ENCODE measurements at regions not wholly inside any gene's neighbourhood (a gene's known extent, or its start where the extent isn't known, plus 50 kb on each side); places are given as distances from the start of the nearest gene placed in this dataset.

GRCh38 chrX:38982370-38982769 lies 181.1 kb downstream of the MID1IP1 start:
- FAIRE-seq, result no peak
- no peak overlapping the region for H2AFZ ChIP-seq (ENCODE audit: control insufficient read depth, low read length)
- no peaks in the 10 kb centered on the region for H3K9me3 ChIP-seq (ENCODE audit: control insufficient read depth, low read depth, low read length)
- H3K4me1 ChIP-seq (ENCODE audit: control insufficient read depth, extremely low read depth, insufficient read depth, low read length), result no peaks in the 10 kb centered on the region
- no peak overlapping the region for H3K4me2 ChIP-seq (ENCODE audit: control insufficient read depth, extremely low read depth, insufficient read depth, low read depth, low read length)
- dilution Hi-C loops (cut with MboI; ENCODE audit: extremely low pct_ligation_motif_present, low sequenced_read_pairs), result no loop called here
- no peaks in the 10 kb centered on the region for H3K79me2 ChIP-seq (ENCODE audit: control insufficient read depth, insufficient read depth, low read length)
- no peaks in the 10 kb centered on the region for H3K27me3 ChIP-seq (ENCODE audit: control insufficient read depth, extremely low read depth, insufficient read depth, low read length)
- TF ChIP-seq EZH2 (IDR thresholded peaks at IDR 0.05; ENCODE audit: low read length) (no peak), CTCF (optimal IDR thresholded peaks at IDR 0.05 in 1 of 3, IDR thresholded peaks at IDR 0.05 in 1 of 3, conservative IDR thresholded peaks at IDR 0.05 in 1 of 3; ENCODE audit: extremely low read depth in 1 of 3, insufficient read depth in 2 of 3, low read length in 3 of 3) (no peak)
- H3K9me1 ChIP-seq (ENCODE audit: control insufficient read depth, extremely low read depth, insufficient read depth, low read length), result no peaks in the 10 kb centered on the region
- no peak overlapping the region for H3K9ac ChIP-seq (ENCODE audit: control insufficient read depth, extremely low read depth, insufficient read depth, low read length)
- H3K4me3 ChIP-seq (ENCODE audit: control insufficient read depth in 2 of 3, extremely low read depth in 1 of 3, insufficient read depth in 2 of 3, low read depth in 1 of 3, low read length in 3 of 3), result no peak overlapping the region
- H3K27ac ChIP-seq (ENCODE audit: control insufficient read depth, insufficient read depth, low read length), result no peak overlapping the region
- DNase-seq (ENCODE audit: low read depth, low spot score), result no peak
- no peaks in the 10 kb centered on the region for H3K36me3 ChIP-seq (ENCODE audit: control insufficient read depth in 2 of 2, extremely low read depth in 1 of 2, insufficient read depth in 2 of 2, low read length in 2 of 2)
- H4K20me1 ChIP-seq (ENCODE audit: control insufficient read depth, extremely low read depth, insufficient read depth, low read length), result no peaks in the 10 kb centered on the region

- Histone ChIP-seq H3K9ac (ENCODE audit: control insufficient read depth, extremely low read depth, insufficient read depth, low read length) (no peak overlapping the region), H3K79me2 (ENCODE audit: control insufficient read depth, insufficient read depth, low read length) (no peaks in the 10 kb centered on the region), H3K27ac (ENCODE audit: control insufficient read depth, insufficient read depth, low read length) (no peak overlapping the region), H2AFZ (ENCODE audit: control insufficient read depth, low read length) (no peak overlapping the region), H4K20me1 (ENCODE audit: control insufficient read depth, extremely low read depth, insufficient read depth, low read length) (no peaks in the 10 kb centered on the region), H3K9me3 (ENCODE audit: control insufficient read depth, low read depth, low read length) (no peaks in the 10 kb centered on the region), H3K36me3 (ENCODE audit: control insufficient read depth in 2 of 2, extremely low read depth in 1 of 2, insufficient read depth in 2 of 2, low read length in 2 of 2) (no peaks in the 10 kb centered on the region), H3K9me1 (ENCODE audit: control insufficient read depth, extremely low read depth, insufficient read depth, low read length) (no peaks in the 10 kb centered on the region), H3K27me3 (ENCODE audit: control insufficient read depth, extremely low read depth, insufficient read depth, low read length) (no peaks in the 10 kb centered on the region), H3K4me2 (ENCODE audit: control insufficient read depth, extremely low read depth, insufficient read depth, low read depth, low read length) (no peak overlapping the region), H3K4me1 (ENCODE audit: control insufficient read depth, extremely low read depth, insufficient read depth, low read length) (no peaks in the 10 kb centered on the region), H3K4me3 (ENCODE audit: control insufficient read depth in 2 of 3, extremely low read depth in 1 of 3, insufficient read depth in 2 of 3, low read depth in 1 of 3, low read length in 3 of 3) (no peak overlapping the region)
- no peak for FAIRE-seq
- dilution Hi-C loops (cut with MboI; ENCODE audit: extremely low pct_ligation_motif_present, low sequenced_read_pairs), result no loop called here
- TF ChIP-seq EZH2 (IDR thresholded peaks at IDR 0.05; ENCODE audit: low read length), result no peak
- TF ChIP-seq CTCF (optimal IDR thresholded peaks at IDR 0.05 in 1 of 3, IDR thresholded peaks at IDR 0.05 in 1 of 3, conservative IDR thresholded peaks at IDR 0.05 in 1 of 3; ENCODE audit: extremely low read depth in 1 of 3, insufficient read depth in 2 of 3, low read length in 3 of 3), result no peak
- DNase-seq (ENCODE audit: low read depth, low spot score), result no peak
These were observed 181.6 kb downstream of the MID1IP1 start for GRCh38 chrX:38982843-38983242.

All from keratinocyte (primary cell).